SK-N-MC (cell line): ENCODE measurements at regions not wholly inside any gene's neighbourhood (a gene's known extent, or its start where the extent isn't known, plus 50 kb on each side); places are given as distances from the start of the nearest gene placed in this dataset.

Experiments
- EZH2 ChIP-seq: fragments of 200-600 bp; sonication (generic); IDR thresholded peaks from one replicate; pipeline ENCODE4 v1.6.1; 2017; ENCODE audit warnings: antibody characterized with exemption
- FOXP2 ChIP-seq: optimal IDR thresholded peaks from 2 replicates; pipeline ENCODE3; 2011; ENCODE audit warnings: mild to moderate bottlenecking, moderate library complexity; ENCODE audit not compliant: insufficient read depth; ENCODE audit errors: extremely low read length, control extremely low read depth
- POLR2AphosphoS5 ChIP-seq: IDR thresholded peaks from 2 replicates; pipeline ENCODE4 v1.6.1; 2012; ENCODE audit warnings: mild to moderate bottlenecking, low read depth, low read length, borderline replicate concordance

GRCh38 chr2:78397198-78397597 lies 628.3 kb upstream of the REG3G start:
- TF ChIP-seq EZH2: no peak
- no peak for TF ChIP-seq POLR2AphosphoS5
- TF ChIP-seq FOXP2: no peak
